H9 (cell line): ENCODE measurements at regions not wholly inside any gene's neighbourhood (a gene's known extent, or its start where the extent isn't known, plus 50 kb on each side); places are given as distances from the start of the nearest gene placed in this dataset.

ENCODE experiments used
- DNase-seq: peaks from one replicate; pipeline ENCODE4 v3.0.0-alpha.2; 2017
- H2AFZ ChIP-seq: one replicate; pipeline ENCODE4 v1.6.1; 2013; ENCODE audit warnings: mild to moderate bottlenecking, low read length, control low read depth, moderate library complexity
- H2AK5ac ChIP-seq: 2 replicates; pipeline ENCODE4 v1.6.1; 2013; ENCODE audit warnings: low read length, control low read depth, mixed read lengths; ENCODE audit not compliant: insufficient read length
- H2BK120ac ChIP-seq: one replicate; pipeline ENCODE4 v1.6.1; 2013; ENCODE audit warnings: low read depth, mild to moderate bottlenecking, low read length, control low read depth, inconsistent platforms; ENCODE audit not compliant: poor library complexity, severe bottlenecking
- H2BK12ac ChIP-seq: 2 replicates; pipeline ENCODE4 v1.6.1; 2013; ENCODE audit warnings: low read length, control low read depth, mixed read lengths, low read depth; ENCODE audit not compliant: insufficient read length
- H2BK15ac ChIP-seq: 2 replicates; pipeline ENCODE4 v1.6.1; 2013; ENCODE audit warnings: low read depth, low read length, control low read depth
- H2BK20ac ChIP-seq: one replicate; pipeline ENCODE4 v1.6.1; 2013; ENCODE audit warnings: low read depth, mild to moderate bottlenecking, low read length, control low read depth, inconsistent platforms; ENCODE audit not compliant: poor library complexity, severe bottlenecking
- H2BK5ac ChIP-seq: 2 replicates; pipeline ENCODE4 v1.6.1; 2013; ENCODE audit warnings: low read length, control low read depth, mixed read lengths; ENCODE audit not compliant: insufficient read length
- H3K14ac ChIP-seq: 2 replicates; pipeline ENCODE4 v1.6.1; 2013; ENCODE audit warnings: low read length, control low read depth; ENCODE audit not compliant: insufficient read depth
- H3K18ac ChIP-seq: 2 replicates; pipeline ENCODE4 v1.6.1; 2013; ENCODE audit warnings: low read depth, mild to moderate bottlenecking, mixed read lengths, low read length, control low read depth; ENCODE audit not compliant: insufficient read length
- H3K23ac ChIP-seq: 2 replicates; pipeline ENCODE4 v1.6.1; 2013; ENCODE audit warnings: low read length, control low read depth, mixed read lengths, low read depth; ENCODE audit not compliant: insufficient read length
- H3K23me2 ChIP-seq: 2 replicates; pipeline ENCODE4 v1.6.1; 2013; ENCODE audit warnings: low read depth, mild to moderate bottlenecking, mixed read lengths, low read length, control low read depth; ENCODE audit not compliant: insufficient read length, poor library complexity, severe bottlenecking
- H3K27ac ChIP-seq: 2 replicates; pipeline ENCODE4 v1.5.1; 2013; ENCODE audit warnings: low read length, control low read depth, mixed read lengths, low read depth; ENCODE audit not compliant: insufficient read length
- H3K27me3 ChIP-seq: 2 replicates; pipeline ENCODE4 v1.6.1; 2013; ENCODE audit warnings: low read length, control low read depth, inconsistent platforms; ENCODE audit not compliant: insufficient read depth
- H3K4ac ChIP-seq: 2 replicates; pipeline ENCODE4 v1.6.1; 2013; ENCODE audit warnings: low read depth, mild to moderate bottlenecking, control low read depth, inconsistent platforms, low read length, moderate library complexity
- H3K4me1 ChIP-seq: 2 replicates; pipeline ENCODE4 v1.6.1; 2013; ENCODE audit warnings: low read length, control low read depth, inconsistent platforms; ENCODE audit not compliant: insufficient read depth
- H3K4me2 ChIP-seq: 2 replicates; pipeline ENCODE4 v1.6.1; 2013; ENCODE audit warnings: low read length, control low read depth, mixed read lengths; ENCODE audit not compliant: insufficient read length, insufficient read depth
- H3K56ac ChIP-seq: 2 replicates; pipeline ENCODE4 v1.6.1; 2013; ENCODE audit warnings: low read depth, mild to moderate bottlenecking, mixed read lengths, low read length, control low read depth; ENCODE audit not compliant: insufficient read length
- H3K79me1 ChIP-seq: 2 replicates; pipeline ENCODE4 v1.6.1; 2013; ENCODE audit warnings: low read depth, mild to moderate bottlenecking, moderate library complexity, low read length, control low read depth, inconsistent platforms; ENCODE audit not compliant: insufficient read depth, poor library complexity, severe bottlenecking
- H3K79me2 ChIP-seq: 2 replicates; pipeline ENCODE4 v1.6.1; 2013; ENCODE audit warnings: low read length, control low read depth, inconsistent platforms; ENCODE audit not compliant: insufficient read depth
- H3K9ac ChIP-seq: 2 replicates; pipeline ENCODE4 v1.6.1; 2013; ENCODE audit warnings: low read length, control low read depth, mixed read lengths; ENCODE audit not compliant: insufficient read length; ENCODE audit errors: extremely low read depth
- H3K9me3 ChIP-seq: one replicate; pipeline ENCODE4 v1.6.1; 2013; ENCODE audit warnings: low read depth, low read length, inconsistent platforms; ENCODE audit not compliant: control insufficient read depth
- H3T11ph ChIP-seq: one replicate; pipeline ENCODE4 v1.6.1; 2013; ENCODE audit warnings: mild to moderate bottlenecking, low read length, control low read depth, inconsistent platforms
- H4K20me1 ChIP-seq: one replicate; pipeline ENCODE4 v1.6.1; 2013; ENCODE audit not compliant: control insufficient read depth, insufficient read length, insufficient read depth
- H4K5ac ChIP-seq: 2 replicates; pipeline ENCODE4 v1.6.1; 2013; ENCODE audit warnings: low read depth, mild to moderate bottlenecking, mixed read lengths, low read length, control low read depth; ENCODE audit not compliant: insufficient read length
- H4K8ac ChIP-seq: replicated peaks from 2 replicates; pipeline ENCODE4 v1.6.1; 2013; ENCODE audit warnings: low read length, control low read depth, mixed read lengths, low read depth; ENCODE audit not compliant: insufficient read length
- H4K91ac ChIP-seq: 2 replicates; pipeline ENCODE4 v1.6.1; 2013; ENCODE audit warnings: low read depth, mild to moderate bottlenecking, moderate library complexity, mixed read lengths, low read length, control low read depth; ENCODE audit not compliant: insufficient read length
- H3K27ac Mint-ChIP-seq, 3 experiments: 2 replicates in 2 of 3; 3 replicates in 1 of 3; pipeline ENCODE4 v1.8.0; 2020 to 2021; ENCODE audit warnings: mixed read lengths in 3 of 3, mild to moderate bottlenecking in 1 of 3, moderate library complexity in 1 of 3
- H3K27me3 Mint-ChIP-seq: 2 replicates; pipeline ENCODE4 v1.8.0; 2021; ENCODE audit warnings: low read depth, mild to moderate bottlenecking, moderate library complexity, mixed read lengths
- H3K36me3 Mint-ChIP-seq, 3 experiments: 2 replicates in 2 of 3; 3 replicates in 1 of 3; pipeline ENCODE4 v1.8.0; 2020 to 2021; ENCODE audit warnings: low read depth in 3 of 3, mixed read lengths in 3 of 3; ENCODE audit not compliant: insufficient read depth in 1 of 3
- H3K4me1 Mint-ChIP-seq, 2 experiments: 2 replicates each; pipeline ENCODE4 v1.8.0; 2020; ENCODE audit warnings: mixed read lengths in 2 of 2
- H3K4me3 Mint-ChIP-seq, 2 experiments: 2 replicates in 1 of 2; 3 replicates in 1 of 2; pipeline ENCODE4 v1.8.0; 2020 to 2021; ENCODE audit warnings: mild to moderate bottlenecking in 2 of 2, mixed read lengths in 2 of 2, moderate library complexity in 1 of 2
- H3K9me3 Mint-ChIP-seq, 2 experiments: 2 replicates in 1 of 2; 3 replicates in 1 of 2; pipeline ENCODE4 v1.8.0; 2020; ENCODE audit warnings: mild to moderate bottlenecking in 2 of 2, mixed read lengths in 2 of 2, moderate library complexity in 1 of 2
- CTCF ChIP-seq: fragments of 200-600 bp; sonication (generic); conservative IDR thresholded peaks from 3 replicates; pipeline ENCODE4 v1.8.0; 2021; ENCODE audit warnings: antibody characterized with exemption, mild to moderate bottlenecking
- WGBS: extraction: QIAGEN DNeasy Blood & Tissue Kit; methylation state at CpG from one replicate; pipeline ENCODE4 v1.1.7; 2013; ENCODE audit warnings: missing lambda C conversion rate, low lambda C conversion rate, mixed read lengths; ENCODE audit not compliant: insufficient read length; ENCODE audit errors: extremely low coverage; 5-methylcytosine and 5-hydroxymethylcytosine counted together

GRCh38 chr3:182698078-182698477, 95.2 kb upstream of the ATP11B start:
- no peak for TF ChIP-seq CTCF
- no CpG with 5 or more reads among the region's 2 CpGs for WGBS

More at GRCh38 chr3:182698078-182698477, 95.2 kb upstream of the ATP11B start:
- H4K8ac ChIP-seq: no peak overlapping the region
- H3K9ac ChIP-seq: no peak overlapping the region
- no peak overlapping the region for H2AK5ac ChIP-seq
- no peak overlapping the region for H2BK120ac ChIP-seq
- Mint-ChIP-seq H3K27me3 (no peaks in the 10 kb centered on the region; the same call in 1 of the 2 replicates), H3K9me3 (no peaks in the 10 kb centered on the region; a peak in 1 of 5 replicates), H3K36me3 (no peaks in the 10 kb centered on the region), H3K4me3 (no peak overlapping the region), H3K27ac (no peak overlapping the region), H3K4me1 (peaks cover 7% of the 10 kb centered on the region in 2 experiments; a peak in 3 of 4 replicates)
- no peaks in the 10 kb centered on the region for H3K79me2 ChIP-seq
- no peak overlapping the region for H2BK15ac ChIP-seq
- H4K20me1 ChIP-seq: no peaks in the 10 kb centered on the region
- H3K27ac ChIP-seq: no peak overlapping the region
- H3K23me2 ChIP-seq: no peaks in the 10 kb centered on the region
- H3K23ac ChIP-seq: no peak overlapping the region
- H3K56ac ChIP-seq: no peak overlapping the region
- no peak overlapping the region for H3K4ac ChIP-seq
- H3T11ph ChIP-seq: no peak overlapping the region
- no peak overlapping the region for H2BK20ac ChIP-seq
- no peak for DNase-seq
- H2BK12ac ChIP-seq: no peak overlapping the region
- no peaks in the 10 kb centered on the region for H3K79me1 ChIP-seq
- no peak overlapping the region for H3K18ac ChIP-seq
- H4K5ac ChIP-seq: no peak overlapping the region
- H2AFZ ChIP-seq: no peak overlapping the region
- H3K9me3 ChIP-seq: no peaks in the 10 kb centered on the region
- no peak overlapping the region for H3K4me2 ChIP-seq
- H4K91ac ChIP-seq: no peak overlapping the region
- no peaks in the 10 kb centered on the region; the same call in 1 of the 2 replicates for H3K4me1 ChIP-seq
- no peak overlapping the region for H3K14ac ChIP-seq
- H2BK5ac ChIP-seq: no peak overlapping the region
- no peaks in the 10 kb centered on the region for H3K27me3 ChIP-seq
